Upper lobe of right lung (tissue), 1 donor: ENCODE measurements at regions not wholly inside any gene's neighbourhood (a gene's known extent, or its start where the extent isn't known, plus 50 kb on each side); places are given as distances from the start of the nearest gene placed in this dataset.

Source experiments
- ATAC-seq: fragments of 200-7000 bp; cut with Tn5 transposase; one replicate; pipeline ENCODE4 v1.9.1; 2020; ENCODE audit warnings: mild to moderate bottlenecking, moderate library complexity
- DNase-seq: peaks from one replicate; pipeline ENCODE4 v3.0.0-alpha.2; 2020
- H3K27ac ChIP-seq: fragments of 200-600 bp; one replicate; pipeline ENCODE4 v1.8.0; 2022
- H3K27me3 ChIP-seq: fragments of 200-600 bp; one replicate; pipeline ENCODE4 v1.8.0; 2022; ENCODE audit warnings: mild to moderate bottlenecking
- H3K36me3 ChIP-seq: fragments of 200-600 bp; one replicate; pipeline ENCODE4 v1.8.0; 2022
- H3K4me1 ChIP-seq: fragments of 200-600 bp; one replicate; pipeline ENCODE4 v1.8.0; 2022
- H3K4me3 ChIP-seq: fragments of 200-600 bp; one replicate; pipeline ENCODE4 v1.8.0; 2022; ENCODE audit warnings: mild to moderate bottlenecking
- H3K9me3 ChIP-seq: fragments of 200-600 bp; one replicate; pipeline ENCODE4 v1.8.0; 2022
- intact Hi-C: fragments of 100-400 bp; cut with DNase I; formaldehyde crosslinking; loops from one replicate; pipeline ENCODE4 v1.11.0; 2022
- TF ChIP-seq, protein P1 (sequence below): fragments of 200-600 bp; IDR thresholded peaks from one replicate; pipeline ENCODE4 v1.8.0; 2022; ENCODE audit warnings: antibody characterized with exemption
- donor health status: DM: no; HTN: yes; CAD: no; lungs with severe emphysema.

DNA sequence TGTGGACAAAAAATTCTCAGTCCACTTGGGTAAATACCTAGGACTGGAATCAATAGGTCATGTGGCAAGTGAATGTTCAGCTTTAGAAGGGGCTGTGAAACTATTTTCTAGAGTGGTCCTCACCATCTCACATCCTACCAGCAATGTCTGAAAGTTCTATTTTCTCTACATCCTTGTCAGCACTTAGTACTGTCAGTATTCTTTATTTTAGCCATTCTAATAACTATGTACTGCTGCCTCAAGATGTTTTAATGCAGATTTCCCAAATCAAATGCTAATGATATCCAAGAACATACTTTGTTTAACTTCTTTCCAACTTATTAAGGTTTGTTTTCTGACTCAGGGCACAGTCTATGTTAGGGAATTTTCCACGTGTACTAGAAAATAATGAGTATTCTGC, 317.0 kb downstream of the BRD1 start:
- Histone ChIP-seq H3K36me3 (no peaks in the 10 kb centered on the region), H3K4me1 (no peaks in the 10 kb centered on the region), H3K4me3 (no peak overlapping the region), H3K27ac (no peak overlapping the region), H3K9me3 (peaks cover 11% of the 10 kb centered on the region), H3K27me3 (no peaks in the 10 kb centered on the region)
- TF ChIP-seq, protein P1, sequence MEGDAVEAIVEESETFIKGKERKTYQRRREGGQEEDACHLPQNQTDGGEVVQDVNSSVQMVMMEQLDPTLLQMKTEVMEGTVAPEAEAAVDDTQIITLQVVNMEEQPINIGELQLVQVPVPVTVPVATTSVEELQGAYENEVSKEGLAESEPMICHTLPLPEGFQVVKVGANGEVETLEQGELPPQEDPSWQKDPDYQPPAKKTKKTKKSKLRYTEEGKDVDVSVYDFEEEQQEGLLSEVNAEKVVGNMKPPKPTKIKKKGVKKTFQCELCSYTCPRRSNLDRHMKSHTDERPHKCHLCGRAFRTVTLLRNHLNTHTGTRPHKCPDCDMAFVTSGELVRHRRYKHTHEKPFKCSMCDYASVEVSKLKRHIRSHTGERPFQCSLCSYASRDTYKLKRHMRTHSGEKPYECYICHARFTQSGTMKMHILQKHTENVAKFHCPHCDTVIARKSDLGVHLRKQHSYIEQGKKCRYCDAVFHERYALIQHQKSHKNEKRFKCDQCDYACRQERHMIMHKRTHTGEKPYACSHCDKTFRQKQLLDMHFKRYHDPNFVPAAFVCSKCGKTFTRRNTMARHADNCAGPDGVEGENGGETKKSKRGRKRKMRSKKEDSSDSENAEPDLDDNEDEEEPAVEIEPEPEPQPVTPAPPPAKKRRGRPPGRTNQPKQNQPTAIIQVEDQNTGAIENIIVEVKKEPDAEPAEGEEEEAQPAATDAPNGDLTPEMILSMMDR, result no peak
- DNase-seq (no peak), ATAC-seq (no peak)
- intact Hi-C loops, result no loop called here

DNA sequence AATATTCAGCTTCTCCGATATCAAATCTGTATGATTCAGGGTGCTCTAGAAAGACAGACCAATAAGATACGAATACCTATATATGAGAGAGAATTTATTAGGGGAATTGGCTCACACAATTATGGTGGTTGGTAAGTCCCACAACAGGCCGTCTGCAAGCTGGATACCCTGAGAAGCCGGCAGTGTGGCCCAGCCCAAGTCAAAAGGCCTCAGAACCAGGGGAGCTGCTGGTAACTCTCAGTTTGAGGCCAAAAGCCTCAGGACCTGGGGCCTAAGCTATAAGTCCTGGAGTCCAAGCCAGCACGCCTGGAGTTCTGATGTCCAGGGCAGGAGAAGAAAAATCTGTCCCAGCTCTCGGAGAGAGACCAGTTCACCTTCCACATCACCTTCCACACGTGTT, 318.7 kb downstream of the BRD1 start:
- no peak for DNase-seq
- TF ChIP-seq, protein P1, result no peak
- intact Hi-C loops, result no loop called here
- peaks cover 11% of the 10 kb centered on the region for H3K9me3 ChIP-seq
- H3K4me3 ChIP-seq, result no peak overlapping the region
- H3K27ac ChIP-seq, result no peak overlapping the region
- H3K27me3 ChIP-seq, result no peaks in the 10 kb centered on the region
- no peak for ATAC-seq
- H3K36me3 ChIP-seq, result no peaks in the 10 kb centered on the region
- no peaks in the 10 kb centered on the region for H3K4me1 ChIP-seq

DNA sequence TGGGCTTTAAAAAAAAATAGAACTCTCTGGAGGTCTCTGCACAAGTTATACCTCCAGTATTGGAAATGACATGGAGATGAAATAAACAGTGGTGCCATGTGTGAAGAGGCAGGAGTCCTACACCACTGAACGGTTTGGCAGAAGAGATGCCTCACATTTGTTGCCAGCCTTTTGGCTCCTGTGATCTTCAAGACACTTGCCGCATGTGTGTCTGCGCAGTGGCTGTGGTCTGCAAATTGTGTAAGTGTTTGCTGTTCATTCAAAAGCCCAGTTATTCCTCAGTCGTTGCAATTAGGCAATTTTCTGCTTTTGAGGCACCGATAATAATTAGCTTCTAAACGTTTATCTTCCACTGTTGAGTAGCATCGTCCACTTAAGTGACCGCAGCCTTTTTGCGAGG, 319.1 kb downstream of the BRD1 start:
- Histone ChIP-seq H3K27ac (no peak overlapping the region), H3K9me3 (peaks cover 11% of the 10 kb centered on the region), H3K4me3 (no peak overlapping the region), H3K4me1 (no peaks in the 10 kb centered on the region), H3K27me3 (no peaks in the 10 kb centered on the region), H3K36me3 (no peaks in the 10 kb centered on the region)
- TF ChIP-seq, protein P1, result no peak
- intact Hi-C loops, result no loop called here
- no peak for ATAC-seq
- DNase-seq, result no peak

DNA sequence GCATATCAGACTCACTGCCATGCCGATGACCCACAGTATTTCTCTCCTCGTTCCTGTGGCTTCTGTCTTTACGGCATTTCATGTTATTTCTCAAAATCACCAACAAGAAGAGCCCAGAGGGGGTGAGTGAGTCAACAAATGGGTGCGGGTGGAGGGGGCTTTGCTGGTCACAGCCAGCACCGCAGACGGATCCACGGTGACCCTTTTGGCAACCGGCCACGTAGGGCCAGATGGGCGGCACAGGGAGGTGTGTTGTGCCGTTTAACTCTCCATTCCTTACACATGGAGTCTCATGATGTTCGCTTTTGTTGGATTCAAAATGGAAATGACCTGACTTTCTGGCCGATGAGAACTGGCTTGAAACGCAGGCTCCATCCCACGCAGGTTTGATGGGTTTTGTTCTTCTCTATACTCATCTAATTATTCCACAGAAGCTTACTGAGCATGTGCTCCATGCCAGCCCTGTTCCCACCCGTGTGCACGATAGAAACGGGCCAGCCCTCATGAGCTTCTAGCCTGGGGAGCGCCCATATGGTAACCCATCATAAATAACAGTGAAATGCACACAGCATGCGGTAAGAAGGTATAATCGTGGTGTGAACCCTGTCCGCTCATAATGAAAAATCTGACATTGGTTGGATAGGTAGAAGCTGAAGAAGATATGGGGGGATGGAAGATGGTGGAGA, 319.9 kb downstream of the BRD1 start:
- Histone ChIP-seq H3K4me3 (no peak overlapping the region), H3K27me3 (no peaks in the 10 kb centered on the region), H3K27ac (no peak overlapping the region), H3K9me3 (peaks cover 11% of the 10 kb centered on the region), H3K4me1 (no peaks in the 10 kb centered on the region), H3K36me3 (no peaks in the 10 kb centered on the region)
- ATAC-seq, result no peak
- TF ChIP-seq, protein P1, result no peak
- no peak for DNase-seq
- intact Hi-C loops, result no loop called here

DNA sequence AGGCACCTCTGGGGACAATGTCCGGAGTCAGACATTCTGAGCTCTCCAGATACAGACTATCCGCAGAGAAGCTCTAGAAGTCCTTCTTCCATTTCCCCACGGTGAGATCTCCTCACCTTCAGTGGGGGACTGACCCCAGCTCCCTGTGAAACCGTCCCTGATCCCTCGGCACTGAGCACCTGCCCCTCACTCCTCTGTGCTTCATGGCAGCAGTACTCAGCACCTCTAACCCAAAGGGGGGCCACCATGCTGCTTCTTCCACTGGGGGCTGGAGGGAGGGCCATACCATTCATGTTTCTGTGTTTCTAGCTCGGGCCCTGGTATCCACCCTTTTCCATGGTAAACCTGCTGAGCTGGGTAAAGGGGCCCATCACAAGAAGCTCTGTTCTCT, 321.7 kb downstream of the BRD1 start:
- no peak overlapping the region for H3K27ac ChIP-seq
- no peaks in the 10 kb centered on the region for H3K27me3 ChIP-seq
- H3K9me3 ChIP-seq, result peaks cover 7% of the 10 kb centered on the region
- DNase-seq (no peak), ATAC-seq (no peak)
- intact Hi-C loops, result no loop called here
- no peaks in the 10 kb centered on the region for H3K4me1 ChIP-seq
- no peaks in the 10 kb centered on the region for H3K36me3 ChIP-seq
- H3K4me3 ChIP-seq, result no peak overlapping the region
- TF ChIP-seq, protein P1, result no peak
